ENCODE measurements at regions not wholly inside any gene's neighbourhood (a gene's known extent, or its start where the extent isn't known, plus 50 kb on each side); places are given as distances from the start of the nearest gene placed in this dataset.

DNA sequence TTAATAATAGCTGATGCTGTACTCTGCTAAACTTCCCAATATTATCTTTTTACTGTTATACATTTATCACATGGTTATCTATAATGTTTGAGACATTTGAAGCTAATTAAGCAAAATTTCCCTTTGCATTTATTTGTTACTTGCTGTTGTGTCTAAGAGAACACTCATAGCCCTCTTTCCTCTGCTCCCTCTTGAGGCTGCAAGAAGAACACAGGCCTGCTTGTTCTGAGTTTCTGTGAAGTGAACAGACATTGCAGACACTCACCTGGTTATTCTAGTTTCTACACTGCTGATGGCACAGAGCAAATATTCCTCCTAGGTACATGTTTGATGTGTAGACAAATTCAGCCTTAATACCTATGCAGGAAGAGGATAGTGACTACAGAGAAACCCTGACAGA lies 367.8 kb downstream of the GASK1B start:
- H3K27ac ChIP-seq, result no peak overlapping the region
- intact Hi-C loops (cut with DNase I; ENCODE audit: low total_unique reads), result no loop called here

GRCh38 chr4:157803845-157804521 lies 368.8 kb downstream of the GASK1B start:
- no peaks in the 10 kb centered on the region for H3K4me1 ChIP-seq
- no peaks in the 10 kb centered on the region for H3K36me3 ChIP-seq
- intact Hi-C loops (cut with DNase I; ENCODE audit: low total_unique reads), result no loop called here
- TF ChIP-seq CTCF (IDR thresholded peaks at IDR 0.05 in 8 of 11, conservative IDR thresholded peaks at IDR 0.05 in 3 of 11) (no peak), POLR2AphosphoS5 (IDR thresholded peaks at IDR 0.05) (no peak), POLR2A (IDR thresholded peaks at IDR 0.05) (no peak)
- 58 to 84% (median 74%) methylated on average over 1 of the region's 1 CpG for WGBS, 5 donors
- no peak for DNase-seq
- no peak overlapping the region for H3K4me3 ChIP-seq
- H3K9me3 ChIP-seq, result peaks cover 0 to 14% (median 3%) of the 10 kb centered on the region in 8 donors
- no peak overlapping the region for H3K27ac ChIP-seq
- no peaks in the 10 kb centered on the region for H3K27me3 ChIP-seq (replicated peaks in 1 of 7)

More for the DNA sequence above, 367.8 kb downstream of the GASK1B start:
- TF ChIP-seq POLR2AphosphoS5 (IDR thresholded peaks at IDR 0.05) (no peak), POLR2A (IDR thresholded peaks at IDR 0.05) (no peak), CTCF (IDR thresholded peaks at IDR 0.05 in 8 of 11, conservative IDR thresholded peaks at IDR 0.05 in 3 of 11) (no peak)
- peaks cover 0 to 14% (median 3%) of the 10 kb centered on the region in 8 donors for H3K9me3 ChIP-seq
- H3K36me3 ChIP-seq, result no peaks in the 10 kb centered on the region
- no peaks in the 10 kb centered on the region for H3K4me1 ChIP-seq
- DNase-seq, result no peak
- H3K4me3 ChIP-seq, result no peak overlapping the region
- no peaks in the 10 kb centered on the region for H3K27me3 ChIP-seq (replicated peaks in 1 of 7)

DNA sequence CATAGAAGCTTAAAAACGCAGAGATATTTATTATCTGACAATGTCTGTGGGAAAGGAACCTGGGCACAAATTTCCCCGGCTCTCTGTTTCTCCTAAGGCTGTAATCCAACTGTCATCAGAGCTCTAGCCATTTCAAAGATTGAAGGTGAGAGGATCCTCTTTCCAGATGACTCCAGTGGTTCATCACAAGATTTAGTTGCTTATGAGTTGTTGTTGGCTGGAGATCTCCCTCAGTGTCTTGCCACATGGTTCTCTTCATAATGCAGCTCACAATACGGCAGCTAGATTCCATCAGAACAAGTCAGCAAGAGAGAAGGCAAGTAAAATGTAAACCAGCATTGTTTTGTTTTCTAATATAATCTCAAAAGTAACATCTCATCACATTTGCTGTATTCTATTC lies 369.4 kb downstream of the GASK1B start:
- intact Hi-C loops (cut with DNase I; ENCODE audit: low total_unique reads), result no loop called here
- Histone ChIP-seq H3K4me1 (no peaks in the 10 kb centered on the region), H3K27me3 (replicated peaks in 1 of 7) (no peaks in the 10 kb centered on the region), H3K9me3 (peaks cover 0 to 11% (median 3%) of the 10 kb centered on the region in 8 donors), H3K36me3 (no peaks in the 10 kb centered on the region), H3K27ac (no peak overlapping the region), H3K4me3 (no peak overlapping the region)
- 52 to 79% (median 73%) methylated on average over 3 of the region's 3 CpGs for WGBS, 5 donors
- no peak for DNase-seq
- no peak for TF ChIP-seq POLR2AphosphoS5 (IDR thresholded peaks at IDR 0.05)
- no peak for TF ChIP-seq POLR2A (IDR thresholded peaks at IDR 0.05)
- TF ChIP-seq CTCF (IDR thresholded peaks at IDR 0.05 in 8 of 11, conservative IDR thresholded peaks at IDR 0.05 in 3 of 11), result no peak

GRCh38 chr4:157795495-157795894 lies 377.3 kb downstream of the GASK1B start:
- DNase-seq, result no peak
- Histone ChIP-seq H3K27me3 (replicated peaks in 1 of 7) (no peaks in the 10 kb centered on the region), H3K4me1 (no peaks in the 10 kb centered on the region), H3K27ac (no peak overlapping the region), H3K4me3 (no peak overlapping the region), H3K36me3 (no peaks in the 10 kb centered on the region), H3K9me3 (peaks cover 0 to 10% (median 0%) of the 10 kb centered on the region in 8 donors)
- WGBS, 5 donors, result 68 to 85% (median 80%) methylated on average over 1 of the region's 1 CpG
- intact Hi-C loops (cut with DNase I; ENCODE audit: low total_unique reads), result no loop called here
- TF ChIP-seq POLR2AphosphoS5 (IDR thresholded peaks at IDR 0.05) (no peak), CTCF (IDR thresholded peaks at IDR 0.05 in 8 of 11, conservative IDR thresholded peaks at IDR 0.05 in 3 of 11) (no peak), POLR2A (IDR thresholded peaks at IDR 0.05) (no peak)

Data from spleen (tissue), 11 donors.